ENCODE measurements at regions not wholly inside any gene's neighbourhood (a gene's known extent, or its start where the extent isn't known, plus 50 kb on each side); places are given as distances from the start of the nearest gene placed in this dataset.
A peak's percentile ranks its signal among the peaks of the same experiment; 100 is the strongest.

GRCh38 chr21:36605426-36605825, 93.5 kb upstream of the SIM2 start:
- peaks cover 0 to 20% of the 10 kb centered on the region in 2 donors for H3K4me1 ChIP-seq (ENCODE audit: control insufficient read depth in 2 of 2, insufficient read depth in 2 of 2, low read length in 2 of 2)
- intact Hi-C loops (cut with micrococcal nuclease) = no loop called here
- ChIA-PET CTCF (interaction anchor here (1.6 kb wide), 1 partner anchor 20 kb away, joined by 6 read pairs; no protein-coding TSS in a partner anchor), POLR2A (no interaction called here)
- no peaks in the 10 kb centered on the region for H3K36me3 Mint-ChIP-seq
- DNase-seq (no peak), ATAC-seq (no peak)
- H3K9me3 Mint-ChIP-seq = peaks cover 0 to 13% (median 5%) of the 10 kb centered on the region in 11 donors
- H3K27ac Mint-ChIP-seq = peak overlapping the region in 4 of 9 donors; percentile 9 to 85 (median 66)
- H3K4me1 Mint-ChIP-seq = peaks cover 10 to 46% (median 37%) of the 10 kb centered on the region in 7 donors
- H3K27ac ChIP-seq (ENCODE audit: low read depth, low read length) = no peak overlapping the region
- H3K27me3 Mint-ChIP-seq = peaks cover 0 to 7% (median 0%) of the 10 kb centered on the region in 5 donors
- H3K4me3 Mint-ChIP-seq = peak overlapping the region in 1 of 10 donors; percentile 18
- H3K9me3 ChIP-seq (ENCODE audit: control insufficient read depth in 2 of 3, low read length in 3 of 3) = no peaks in the 10 kb centered on the region
- no peak overlapping the region for H3K4me3 ChIP-seq (ENCODE audit: low read length)
- no peaks in the 10 kb centered on the region for H3K36me3 ChIP-seq (ENCODE audit: control insufficient read depth in 2 of 3, insufficient read depth in 3 of 3, low read length in 3 of 3)
- H3K27me3 ChIP-seq (ENCODE audit: control insufficient read depth in 2 of 2, insufficient read depth in 2 of 2, low read length in 2 of 2) = no peaks in the 10 kb centered on the region

GRCh38 chr21:36606287-36606982, 92.5 kb upstream of the SIM2 start:
- Histone ChIP-seq H3K27ac (ENCODE audit: low read depth, low read length) (no peak overlapping the region), H3K36me3 (ENCODE audit: control insufficient read depth in 2 of 3, insufficient read depth in 3 of 3, low read length in 3 of 3) (no peaks in the 10 kb centered on the region), H3K4me1 (ENCODE audit: control insufficient read depth in 2 of 2, insufficient read depth in 2 of 2, low read length in 2 of 2) (peaks cover 0 to 14% of the 10 kb centered on the region in 2 donors), H3K9me3 (ENCODE audit: control insufficient read depth in 2 of 3, low read length in 3 of 3) (no peaks in the 10 kb centered on the region), H3K27me3 (ENCODE audit: control insufficient read depth in 2 of 2, insufficient read depth in 2 of 2, low read length in 2 of 2) (no peaks in the 10 kb centered on the region), H3K4me3 (ENCODE audit: low read length) (no peak overlapping the region)
- intact Hi-C loops (cut with micrococcal nuclease) = no loop called here
- Mint-ChIP-seq H3K4me1 (peaks cover 10 to 37% (median 31%) of the 10 kb centered on the region in 7 donors), H3K36me3 (no peaks in the 10 kb centered on the region), H3K9me3 (peaks cover 0 to 16% (median 6%) of the 10 kb centered on the region in 11 donors), H3K27ac (peak overlapping the region in 2 of 9 donors; percentile 36 to 37), H3K27me3 (peaks cover 0 to 3% (median 0%) of the 10 kb centered on the region in 5 donors), H3K4me3 (no peak overlapping the region)
- ChIA-PET CTCF (no interaction called here), POLR2A (no interaction called here)
- ATAC-seq (no peak), DNase-seq (no peak)

- no peak overlapping the region for H3K27ac ChIP-seq (ENCODE audit: low read depth, low read length)
- H3K36me3 Mint-ChIP-seq = no peaks in the 10 kb centered on the region
- H3K27me3 Mint-ChIP-seq = peaks cover 0 to 4% (median 0%) of the 10 kb centered on the region in 5 donors
- no peak for DNase-seq
- peaks cover 0 to 16% (median 6%) of the 10 kb centered on the region in 11 donors for H3K9me3 Mint-ChIP-seq
- intact Hi-C loops (cut with micrococcal nuclease) = no loop called here
- H3K27me3 ChIP-seq (ENCODE audit: control insufficient read depth in 2 of 2, insufficient read depth in 2 of 2, low read length in 2 of 2) = no peaks in the 10 kb centered on the region
- H3K36me3 ChIP-seq (ENCODE audit: control insufficient read depth in 2 of 3, insufficient read depth in 3 of 3, low read length in 3 of 3) = no peaks in the 10 kb centered on the region
- H3K9me3 ChIP-seq (ENCODE audit: control insufficient read depth in 2 of 3, low read length in 3 of 3) = no peaks in the 10 kb centered on the region
- H3K4me1 Mint-ChIP-seq = peaks cover 10 to 31% (median 27%) of the 10 kb centered on the region in 7 donors
- no peak overlapping the region for H3K4me3 ChIP-seq (ENCODE audit: low read length)
- POLR2A ChIA-PET = no interaction called here
- CTCF ChIA-PET = no interaction called here
- peak overlapping the region in 4 of 9 donors; percentile 20 to 48 (median 36) for H3K27ac Mint-ChIP-seq
- no peak overlapping the region for H3K4me3 Mint-ChIP-seq
- peaks cover 0 to 14% of the 10 kb centered on the region in 2 donors for H3K4me1 ChIP-seq (ENCODE audit: control insufficient read depth in 2 of 2, insufficient read depth in 2 of 2, low read length in 2 of 2)
- ATAC-seq = no peak
These were observed 92.0 kb upstream of the SIM2 start for GRCh38 chr21:36606983-36607325.

- Mint-ChIP-seq H3K27ac (no peak overlapping the region), H3K4me3 (no peak overlapping the region), H3K4me1 (peaks cover 2 to 21% (median 16%) of the 10 kb centered on the region in 7 donors), H3K36me3 (peaks cover 0 to 4% (median 0%) of the 10 kb centered on the region in 5 donors), H3K9me3 (peaks cover 1 to 18% (median 6%) of the 10 kb centered on the region in 11 donors), H3K27me3 (peaks cover 0 to 6% (median 3%) of the 10 kb centered on the region in 5 donors)
- POLR2A ChIA-PET = no interaction called here
- CTCF ChIA-PET = no interaction called here
- Histone ChIP-seq H3K36me3 (ENCODE audit: control insufficient read depth in 2 of 3, insufficient read depth in 3 of 3, low read length in 3 of 3) (no peaks in the 10 kb centered on the region), H3K4me1 (ENCODE audit: control insufficient read depth in 2 of 2, insufficient read depth in 2 of 2, low read length in 2 of 2) (peaks cover 0 to 4% of the 10 kb centered on the region in 2 donors), H3K4me3 (ENCODE audit: low read length) (no peak overlapping the region), H3K27me3 (ENCODE audit: control insufficient read depth in 2 of 2, insufficient read depth in 2 of 2, low read length in 2 of 2) (no peaks in the 10 kb centered on the region), H3K27ac (ENCODE audit: low read depth, low read length) (no peak overlapping the region), H3K9me3 (ENCODE audit: control insufficient read depth in 2 of 3, low read length in 3 of 3) (no peaks in the 10 kb centered on the region)
- intact Hi-C loops (cut with micrococcal nuclease) = no loop called here
- DNase-seq (no peak), ATAC-seq (no peak)
These were observed 90.6 kb upstream of the SIM2 start for GRCh38 chr21:36608041-36608896.

- Mint-ChIP-seq H3K27me3 (peaks cover 0 to 7% (median 4%) of the 10 kb centered on the region in 5 donors), H3K9me3 (peaks cover 1 to 22% (median 6%) of the 10 kb centered on the region in 11 donors), H3K27ac (no peak overlapping the region), H3K4me1 (peaks cover 0 to 16% (median 13%) of the 10 kb centered on the region in 7 donors), H3K4me3 (no peak overlapping the region), H3K36me3 (peaks cover 0 to 7% (median 0%) of the 10 kb centered on the region in 5 donors)
- Histone ChIP-seq H3K4me1 (ENCODE audit: control insufficient read depth in 2 of 2, insufficient read depth in 2 of 2, low read length in 2 of 2) (peaks cover 0 to 4% of the 10 kb centered on the region in 2 donors), H3K27me3 (ENCODE audit: control insufficient read depth in 2 of 2, insufficient read depth in 2 of 2, low read length in 2 of 2) (no peaks in the 10 kb centered on the region), H3K27ac (ENCODE audit: low read depth, low read length) (no peak overlapping the region), H3K4me3 (ENCODE audit: low read length) (no peak overlapping the region), H3K9me3 (ENCODE audit: control insufficient read depth in 2 of 3, low read length in 3 of 3) (no peaks in the 10 kb centered on the region), H3K36me3 (ENCODE audit: control insufficient read depth in 2 of 3, insufficient read depth in 3 of 3, low read length in 3 of 3) (no peaks in the 10 kb centered on the region)
- DNase-seq = no peak
- ChIA-PET CTCF (interaction anchor here (1.5 kb wide), 1 partner anchor 22 kb away, joined by 4 read pairs; no protein-coding TSS in a partner anchor), POLR2A (no interaction called here)
- intact Hi-C loops (cut with micrococcal nuclease) = no loop called here
- ATAC-seq = no peak
These were observed 90.1 kb upstream of the SIM2 start for GRCh38 chr21:36608897-36609225.

- intact Hi-C loops (cut with micrococcal nuclease) = no loop called here
- DNase-seq (no peak), ATAC-seq (no peak)
- POLR2A ChIA-PET = no interaction called here
- H3K4me3 ChIP-seq (ENCODE audit: low read length) = no peak overlapping the region
- H3K27ac ChIP-seq (ENCODE audit: low read depth, low read length) = no peak overlapping the region
- H3K27me3 Mint-ChIP-seq = peaks cover 0 to 15% (median 5%) of the 10 kb centered on the region in 5 donors
- H3K4me1 Mint-ChIP-seq = peaks cover 0 to 10% (median 7%) of the 10 kb centered on the region in 7 donors
- no peaks in the 10 kb centered on the region for H3K4me1 ChIP-seq (ENCODE audit: control insufficient read depth in 2 of 2, insufficient read depth in 2 of 2, low read length in 2 of 2)
- H3K9me3 Mint-ChIP-seq = peaks cover 2 to 30% (median 6%) of the 10 kb centered on the region in 11 donors
- H3K4me3 Mint-ChIP-seq = no peak overlapping the region
- peaks cover 0 to 7% (median 2%) of the 10 kb centered on the region in 5 donors for H3K36me3 Mint-ChIP-seq
- no peaks in the 10 kb centered on the region for H3K36me3 ChIP-seq (ENCODE audit: control insufficient read depth in 2 of 3, insufficient read depth in 3 of 3, low read length in 3 of 3)
- H3K27ac Mint-ChIP-seq = no peak overlapping the region
- CTCF ChIA-PET = interaction anchor here (1.5 kb wide), 1 partner anchor 21 kb away, joined by 4 read pairs; no protein-coding TSS in a partner anchor
- H3K9me3 ChIP-seq (ENCODE audit: control insufficient read depth in 2 of 3, low read length in 3 of 3) = no peaks in the 10 kb centered on the region
- H3K27me3 ChIP-seq (ENCODE audit: control insufficient read depth in 2 of 2, insufficient read depth in 2 of 2, low read length in 2 of 2) = no peaks in the 10 kb centered on the region
These were observed 89.3 kb upstream of the SIM2 start for GRCh38 chr21:36609654-36610053.

Data from naive thymus-derived CD4-positive, alpha-beta T cell (primary cell).